ENCODE measurements at regions not wholly inside any gene's neighbourhood (a gene's known extent, or its start where the extent isn't known, plus 50 kb on each side); places are given as distances from the start of the nearest gene placed in this dataset.

DNA sequence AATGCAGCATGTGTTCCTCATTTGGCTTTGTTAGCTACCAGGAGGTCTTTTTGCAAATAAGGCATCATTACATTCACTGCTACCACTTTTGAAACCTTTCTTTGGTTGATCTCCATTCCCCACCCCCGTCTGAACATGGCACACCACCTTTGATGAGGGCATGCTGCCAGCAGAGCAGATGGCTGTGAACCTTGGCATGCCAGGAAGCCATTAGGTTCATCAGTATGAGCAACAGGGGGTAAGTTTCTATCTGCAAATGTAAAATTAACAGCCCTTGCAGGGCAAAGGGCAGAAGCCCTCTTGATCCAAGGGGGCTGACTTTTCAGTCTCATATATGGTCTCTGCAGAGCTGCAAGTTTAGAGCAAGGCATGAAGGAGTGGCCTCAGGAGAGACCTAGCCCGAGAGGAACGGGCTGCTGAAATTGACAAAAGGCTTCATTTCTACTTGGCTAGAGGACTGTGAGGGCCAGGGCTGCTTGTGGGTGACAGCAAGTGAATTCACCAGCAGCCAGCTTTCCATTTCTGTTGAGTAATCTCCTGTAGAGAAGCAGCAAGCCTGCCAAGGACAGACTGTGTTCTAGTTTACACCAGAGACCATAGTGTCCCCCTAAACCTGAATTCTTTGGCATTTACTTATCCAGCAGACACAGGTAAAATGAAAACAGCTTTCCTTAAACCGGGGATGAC, 127.9 kb downstream of the ZNF326 start:
- no peak for DNase-seq

DNA sequence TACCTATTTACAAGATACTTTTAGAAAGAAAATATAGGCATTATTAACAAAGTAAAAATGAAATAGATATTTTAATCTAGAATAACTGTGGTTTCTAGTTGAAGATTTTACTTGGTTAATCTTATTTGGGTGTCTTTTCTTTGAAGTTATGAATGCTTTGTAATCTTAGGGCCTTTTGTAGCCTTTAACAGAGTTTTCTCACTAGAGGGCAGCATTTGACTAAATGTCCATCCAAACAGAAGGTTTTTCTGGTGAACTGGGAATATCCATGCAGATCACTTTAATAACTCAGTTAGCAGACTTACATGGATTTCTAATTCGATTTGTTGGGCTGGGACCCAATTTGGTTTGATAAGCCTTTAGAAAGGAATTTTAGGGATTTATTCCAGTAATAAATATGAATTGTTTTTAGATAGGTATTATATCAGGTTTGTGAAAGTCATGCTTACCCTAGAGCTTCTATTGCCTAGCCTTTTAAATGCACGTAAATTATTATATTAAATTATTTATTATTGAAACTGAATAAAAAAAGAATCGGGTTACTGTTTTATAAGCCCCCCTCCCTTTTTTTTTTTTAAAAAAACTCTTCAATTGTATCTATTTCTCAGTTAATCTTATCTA, 119.7 kb downstream of the ZNF326 start:
- DNase-seq: peak in 1 of 2 experiments; percentile 66

DNA sequence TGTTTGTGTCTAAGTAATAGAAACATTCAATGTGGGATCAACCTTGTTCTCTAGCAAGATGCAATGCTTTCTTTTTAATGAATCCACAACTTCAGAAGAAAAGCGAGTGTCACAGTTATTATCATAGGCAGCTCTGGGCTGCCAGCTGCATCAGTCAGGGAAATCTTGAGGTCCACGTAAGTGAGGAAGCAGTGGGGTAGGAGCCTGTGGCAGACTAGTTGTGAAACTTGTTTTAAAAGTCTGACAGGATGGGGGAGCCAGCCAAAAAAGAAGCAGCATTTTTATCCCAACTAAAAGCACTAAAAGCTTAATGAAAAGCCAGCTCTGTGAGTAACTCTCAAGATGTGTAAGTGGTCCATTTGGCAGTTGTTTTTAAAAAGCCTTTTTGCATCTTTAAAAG, 113.1 kb downstream of the ZNF326 start:
- DNase-seq: no peak

DNA sequence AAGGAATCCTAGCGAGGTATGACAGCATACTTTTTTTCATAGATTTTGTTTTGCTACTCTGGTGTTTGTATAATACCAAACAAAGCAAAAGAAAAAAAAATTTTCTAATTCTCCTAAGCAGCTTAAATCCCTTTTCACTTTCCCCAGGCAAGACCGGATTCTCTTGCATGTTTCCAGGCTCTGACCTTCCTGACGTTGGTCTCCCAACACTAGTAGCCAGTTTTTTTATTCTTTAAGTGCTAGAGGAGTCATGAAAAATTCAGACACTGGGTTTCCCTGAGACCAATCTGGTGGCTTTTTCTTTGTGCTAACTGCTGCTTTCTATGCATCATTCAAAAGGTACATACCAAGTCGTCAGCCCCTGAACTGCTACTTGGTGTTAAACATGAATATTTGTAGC, 111.4 kb downstream of the ZNF326 start:
- no peak for DNase-seq

DNA sequence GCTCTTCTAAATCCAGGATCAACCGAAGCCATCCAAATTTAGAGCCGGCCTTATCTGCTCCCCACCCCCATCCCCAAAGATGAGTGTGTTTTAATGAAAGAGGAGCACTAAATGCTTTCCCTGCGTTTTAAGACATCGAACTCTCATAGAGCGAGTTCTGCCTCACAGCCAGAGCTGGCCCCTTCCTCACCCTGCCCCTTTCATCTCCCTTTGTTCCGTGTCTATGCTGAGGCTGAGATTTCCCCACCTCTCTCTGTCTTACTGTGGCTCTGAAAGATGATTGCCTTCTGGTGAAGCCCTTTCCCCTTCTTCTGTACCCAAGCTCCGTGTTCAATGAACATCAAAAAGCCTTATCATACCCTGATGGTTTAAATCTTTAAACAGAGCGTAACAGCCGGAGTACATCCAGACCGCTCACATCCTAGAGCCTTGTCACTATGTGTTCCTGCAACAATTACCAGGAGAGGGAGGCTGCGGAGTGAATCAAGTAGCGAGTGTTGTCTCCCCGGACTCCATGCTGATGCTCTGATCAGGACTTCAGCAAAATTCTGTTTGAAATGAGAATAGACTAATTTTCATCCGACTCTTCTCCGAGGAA, 110.1 kb downstream of the ZNF326 start:
- no peak for DNase-seq

DNA sequence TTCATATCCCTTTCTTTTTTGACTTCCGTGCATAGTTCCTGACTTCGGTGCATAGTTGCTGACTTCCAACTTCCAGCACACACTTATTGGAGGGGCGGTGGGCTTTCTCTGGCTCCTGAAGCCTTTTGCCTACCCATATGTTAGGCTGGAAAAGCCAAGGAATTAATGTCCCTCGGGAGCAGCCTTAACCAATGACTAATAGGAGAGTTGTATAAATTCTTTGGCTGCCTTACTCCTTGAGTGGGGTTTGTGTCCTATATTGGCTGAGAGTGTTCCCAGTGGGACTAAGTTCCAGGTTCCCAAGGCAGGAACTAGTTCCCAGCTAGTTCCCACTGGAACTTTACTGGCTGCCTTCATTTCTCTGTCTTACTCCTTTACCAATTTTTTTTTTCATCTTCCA, 105.7 kb downstream of the ZNF326 start:
- DNase-seq: no peak

DNA sequence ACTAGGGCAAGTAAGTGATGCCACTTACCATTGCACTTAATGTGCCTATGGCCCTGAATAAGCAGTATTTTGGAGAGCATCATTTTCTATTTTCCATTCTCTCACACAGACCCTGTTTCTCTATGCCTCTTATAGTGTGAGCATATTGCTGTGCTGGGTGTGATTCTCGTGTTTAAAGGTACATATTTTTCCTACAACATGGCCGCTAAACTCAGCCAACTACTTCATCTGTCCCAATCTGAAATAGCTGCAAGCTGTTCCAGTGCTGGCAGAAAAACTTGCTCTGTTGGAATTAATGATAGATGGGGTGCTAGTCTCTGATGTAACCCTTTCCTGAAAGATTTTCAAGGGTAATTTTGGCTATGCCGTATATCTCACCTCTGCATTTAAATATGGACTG, 97.5 kb downstream of the ZNF326 start:
- DNase-seq: no peak
